ENCODE measurements at regions not wholly inside any gene's neighbourhood (a gene's known extent, or its start where the extent isn't known, plus 50 kb on each side); places are given as distances from the start of the nearest gene placed in this dataset.
"Not testable (repeated sequence)": the region's sequence is repeated elsewhere in the genome, so short reads cannot be mapped to it uniquely, and the experiment has no call there.

DNA sequence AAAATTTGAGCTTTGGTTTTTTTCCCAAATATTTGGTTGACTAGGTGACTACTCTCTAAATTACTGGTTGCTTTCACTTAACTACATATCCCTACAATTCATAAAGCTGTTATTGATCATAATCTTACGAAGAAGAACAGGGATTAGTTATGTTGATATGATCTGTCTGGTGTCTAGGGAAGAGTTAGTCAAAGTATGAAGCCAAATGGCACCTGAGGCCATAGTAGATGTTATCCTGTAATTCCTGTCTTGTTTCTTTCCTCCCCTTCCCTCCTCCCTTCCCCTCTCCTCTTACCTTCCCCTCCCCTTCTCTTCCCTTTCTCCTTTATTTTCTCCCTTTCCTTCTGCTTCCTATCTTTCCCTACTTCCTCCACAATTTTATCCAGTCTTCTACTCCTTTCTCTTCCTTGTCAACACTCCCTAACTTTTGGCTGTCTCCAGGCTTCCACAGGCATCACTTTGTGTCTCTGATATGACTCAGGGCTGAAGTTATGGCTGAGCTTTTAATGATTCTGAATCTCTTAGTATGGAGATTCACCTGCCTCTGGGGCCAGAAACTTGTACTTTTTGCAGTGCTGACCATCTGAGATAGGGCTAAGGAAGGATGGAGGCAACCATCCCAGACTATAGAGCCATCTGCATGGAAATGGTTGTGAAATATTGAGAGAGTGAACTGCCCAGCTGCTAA lies 149.9 kb upstream of the TCF4 start:
- H3K4me3 ChIP-seq (ENCODE audit: low read depth, low read length) = no peak overlapping the region
- TF ChIP-seq, protein P1, sequence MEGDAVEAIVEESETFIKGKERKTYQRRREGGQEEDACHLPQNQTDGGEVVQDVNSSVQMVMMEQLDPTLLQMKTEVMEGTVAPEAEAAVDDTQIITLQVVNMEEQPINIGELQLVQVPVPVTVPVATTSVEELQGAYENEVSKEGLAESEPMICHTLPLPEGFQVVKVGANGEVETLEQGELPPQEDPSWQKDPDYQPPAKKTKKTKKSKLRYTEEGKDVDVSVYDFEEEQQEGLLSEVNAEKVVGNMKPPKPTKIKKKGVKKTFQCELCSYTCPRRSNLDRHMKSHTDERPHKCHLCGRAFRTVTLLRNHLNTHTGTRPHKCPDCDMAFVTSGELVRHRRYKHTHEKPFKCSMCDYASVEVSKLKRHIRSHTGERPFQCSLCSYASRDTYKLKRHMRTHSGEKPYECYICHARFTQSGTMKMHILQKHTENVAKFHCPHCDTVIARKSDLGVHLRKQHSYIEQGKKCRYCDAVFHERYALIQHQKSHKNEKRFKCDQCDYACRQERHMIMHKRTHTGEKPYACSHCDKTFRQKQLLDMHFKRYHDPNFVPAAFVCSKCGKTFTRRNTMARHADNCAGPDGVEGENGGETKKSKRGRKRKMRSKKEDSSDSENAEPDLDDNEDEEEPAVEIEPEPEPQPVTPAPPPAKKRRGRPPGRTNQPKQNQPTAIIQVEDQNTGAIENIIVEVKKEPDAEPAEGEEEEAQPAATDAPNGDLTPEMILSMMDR (IDR thresholded peaks at IDR 0.05; ENCODE audit: insufficient read depth, low read depth, low read length) = no peak
- no peak for DNase-seq (ENCODE audit: low read depth)

DNA sequence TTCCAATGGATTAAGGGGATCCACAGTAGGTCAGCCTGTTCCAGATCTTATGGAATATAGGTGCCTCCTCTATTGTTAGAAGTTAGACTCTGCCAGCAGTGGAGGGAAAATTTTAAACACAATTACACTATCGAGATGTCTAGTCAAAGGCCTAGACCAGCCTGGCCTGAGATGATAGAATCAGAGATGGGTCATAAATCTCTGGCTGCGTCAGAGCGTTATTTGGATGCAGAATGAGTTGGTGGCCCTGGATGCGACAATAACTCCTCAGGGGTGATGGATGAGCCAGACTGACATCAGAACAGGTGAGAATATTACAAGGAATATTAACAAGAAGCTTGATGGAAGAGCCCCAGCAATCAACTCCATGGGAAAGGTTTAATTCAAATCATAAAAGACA lies 149.3 kb upstream of the TCF4 start:
- H3K4me3 ChIP-seq (ENCODE audit: low read depth, low read length) = no peak overlapping the region
- TF ChIP-seq, protein P1 (IDR thresholded peaks at IDR 0.05; ENCODE audit: insufficient read depth, low read depth, low read length) = no peak
- DNase-seq (ENCODE audit: low read depth) = no peak

DNA sequence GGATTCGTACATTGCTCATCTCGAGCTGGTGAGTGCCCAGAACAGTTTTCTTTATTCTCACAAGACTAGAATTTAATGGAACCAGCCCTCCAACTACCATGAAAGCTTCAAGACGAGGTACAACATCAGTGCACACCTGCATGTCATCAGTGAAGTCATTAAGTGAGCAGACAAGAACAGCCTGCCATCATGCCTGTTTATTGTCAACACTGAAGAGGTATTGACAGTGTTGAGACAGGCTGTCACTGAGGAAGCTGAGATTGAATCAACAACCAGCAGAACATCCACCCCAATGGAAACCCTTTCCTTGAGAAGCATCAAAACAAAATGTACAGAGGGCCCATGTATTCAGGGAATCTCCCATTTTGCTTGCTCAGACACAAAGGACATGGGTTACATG lies 148.0 kb upstream of the TCF4 start:
- DNase-seq (ENCODE audit: low read depth) = no peak
- H3K4me3 ChIP-seq (ENCODE audit: low read depth, low read length) = no peak overlapping the region
- TF ChIP-seq, protein P1 (IDR thresholded peaks at IDR 0.05; ENCODE audit: insufficient read depth, low read depth, low read length) = no peak

DNA sequence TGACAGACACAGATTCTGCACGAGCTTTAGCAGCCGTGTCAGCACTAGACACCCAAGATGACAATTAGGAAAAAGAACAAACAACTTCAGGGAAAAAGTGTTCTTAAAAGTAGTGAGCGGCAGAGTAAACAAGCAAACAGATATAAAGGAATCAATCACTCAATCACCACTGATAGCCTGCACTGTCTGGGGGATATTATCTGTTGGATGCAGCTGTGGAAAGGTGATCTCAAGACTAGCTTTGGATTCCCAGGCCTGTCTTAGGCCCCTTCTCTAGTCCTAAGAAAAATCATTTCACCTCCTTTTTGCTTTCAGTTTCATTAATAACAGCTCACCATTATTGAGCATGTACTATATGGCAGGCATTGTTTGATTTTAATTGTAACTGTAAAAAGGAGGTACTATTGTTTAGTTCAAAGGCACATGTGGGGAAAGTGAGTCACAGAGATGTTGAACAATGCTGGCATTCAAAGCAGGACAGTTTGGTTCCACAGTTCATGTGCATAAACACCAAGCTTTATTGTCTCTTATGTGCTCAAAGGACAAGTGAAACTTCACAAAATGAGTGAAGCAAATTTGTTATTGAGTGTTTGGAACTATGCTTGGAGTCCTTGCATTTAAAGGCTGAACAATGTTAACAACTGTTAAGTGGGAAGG lies 147.3 kb upstream of the TCF4 start:
- TF ChIP-seq, protein P1 (IDR thresholded peaks at IDR 0.05; ENCODE audit: insufficient read depth, low read depth, low read length) = no peak
- DNase-seq (ENCODE audit: low read depth) = no peak

DNA sequence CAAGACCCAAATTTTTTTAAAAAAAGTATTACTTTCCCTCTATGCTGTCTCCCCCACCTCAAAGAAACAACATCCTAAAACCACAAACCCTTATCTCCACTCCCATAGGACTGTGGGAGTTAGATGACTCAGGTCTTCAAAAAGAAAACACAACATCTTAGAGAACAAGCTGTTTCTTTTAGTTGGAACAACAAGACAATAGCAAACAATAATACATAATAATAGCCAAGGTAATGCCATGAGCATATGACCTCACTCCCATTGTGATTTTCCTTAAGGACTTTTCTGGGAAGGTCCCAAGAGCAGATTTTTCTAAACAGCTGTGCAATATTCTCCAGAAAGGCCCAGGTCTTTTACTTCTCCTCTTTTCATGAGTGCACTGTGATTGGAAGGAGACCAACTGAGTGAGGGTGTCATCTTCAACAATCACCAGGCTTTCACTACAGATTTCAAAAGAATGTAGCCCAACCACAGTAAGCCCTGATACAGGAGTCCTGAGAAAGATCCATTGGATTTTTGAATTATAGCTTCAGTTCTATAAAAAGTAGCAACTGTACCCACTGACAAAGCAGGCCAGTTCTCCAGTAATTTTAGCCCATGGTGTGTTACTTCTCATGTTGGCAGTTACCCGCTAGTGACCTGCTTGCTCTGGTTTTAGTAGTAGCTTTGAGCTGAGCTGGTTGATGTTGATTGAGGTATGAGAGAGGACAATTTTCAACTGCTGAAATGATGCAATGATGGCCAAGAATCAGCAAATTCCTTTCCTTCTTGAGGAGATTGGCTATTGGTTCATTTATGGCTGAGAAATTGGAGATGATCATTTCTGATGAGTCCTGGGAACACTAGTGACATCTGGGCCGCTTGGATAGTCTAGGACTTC lies 144.5 kb upstream of the TCF4 start:
- TF ChIP-seq, protein P1 (IDR thresholded peaks at IDR 0.05; ENCODE audit: insufficient read depth, low read depth, low read length) = no peak
- peak; percentile 78 for DNase-seq (ENCODE audit: low read depth)
- no peak overlapping the region for H3K4me3 ChIP-seq (ENCODE audit: low read depth, low read length)

More for the DNA sequence above, 147.3 kb upstream of the TCF4 start:
- H3K4me3 ChIP-seq (ENCODE audit: low read depth, low read length) = no peak overlapping the region

DNA sequence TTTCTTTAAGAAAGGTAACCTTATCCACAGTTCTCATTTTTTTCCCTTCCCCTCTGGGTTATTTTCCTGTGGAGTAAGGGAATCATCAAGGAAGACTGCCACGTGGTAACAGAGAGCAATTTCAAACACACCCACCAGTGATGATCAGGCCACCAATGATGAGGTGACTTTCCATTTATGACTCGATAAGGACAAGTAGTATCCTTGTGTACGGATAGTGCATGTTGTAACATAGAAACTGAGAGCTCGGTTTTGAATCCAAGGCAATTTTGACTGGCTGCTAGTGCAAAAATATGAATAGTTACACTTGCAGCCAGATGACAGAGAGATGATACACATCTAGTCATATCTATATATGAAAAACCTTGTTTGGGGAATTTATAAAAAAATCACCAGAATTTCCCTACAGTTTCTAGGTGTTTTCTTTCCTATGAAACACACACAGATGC lies 143.6 kb upstream of the TCF4 start:
- TF ChIP-seq, protein P1 (IDR thresholded peaks at IDR 0.05; ENCODE audit: insufficient read depth, low read depth, low read length) = no peak
- DNase-seq (ENCODE audit: low read depth) = peak; percentile 12
- no peak overlapping the region for H3K4me3 ChIP-seq (ENCODE audit: low read depth, low read length)

DNA sequence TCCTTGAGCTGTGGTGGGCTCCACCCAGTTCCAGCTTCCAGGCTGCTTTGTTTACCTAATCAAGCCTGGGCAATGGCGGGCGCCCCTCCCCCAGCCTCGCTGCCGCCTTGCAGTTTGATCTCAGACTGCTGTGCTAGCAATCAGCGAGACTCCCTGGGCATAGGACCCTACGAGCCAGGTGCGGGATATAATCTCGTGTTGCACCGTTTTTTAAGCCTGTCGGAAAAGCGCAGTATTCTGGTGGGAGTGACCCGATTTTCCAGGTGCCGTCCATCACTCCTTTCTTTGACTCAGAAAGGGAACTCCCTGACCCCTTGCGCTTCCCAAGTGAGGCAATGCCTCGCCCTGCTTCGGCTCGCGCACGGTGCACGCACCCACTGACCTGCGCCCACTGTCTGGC lies 133.0 kb upstream of the TCF4 start:
- not testable (repeated sequence) for DNase-seq (ENCODE audit: low read depth)
- peak overlapping the region; percentile 60 for H3K4me3 ChIP-seq (ENCODE audit: low read depth, low read length)
